ENCODE measurements at regions not wholly inside any gene's neighbourhood (a gene's known extent, or its start where the extent isn't known, plus 50 kb on each side); places are given as distances from the start of the nearest gene placed in this dataset.

DNA sequence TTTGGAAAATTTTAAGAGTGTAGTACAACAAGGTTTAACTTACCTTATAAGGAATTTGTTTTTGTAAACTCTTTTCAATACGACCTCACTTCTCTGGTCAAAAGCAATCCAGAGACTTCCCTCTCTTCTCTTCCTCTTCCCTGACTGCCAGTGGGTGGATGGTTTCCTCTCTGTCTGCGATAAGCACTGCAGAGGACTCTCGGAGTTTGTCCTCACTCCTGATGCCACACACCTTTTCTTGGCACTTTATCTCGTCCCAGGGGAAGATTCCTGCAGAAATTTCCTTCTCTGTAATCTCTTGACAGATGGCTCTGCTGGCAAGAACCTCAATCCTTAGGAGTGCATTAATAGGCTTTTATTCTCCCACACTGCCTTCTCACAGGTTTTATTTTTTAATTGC lies 641.6 kb downstream of the NR2F1-AS1 start:
- TF ChIP-seq CTCF (IDR thresholded peaks at IDR 0.05; ENCODE audit: low read depth, low read length) (no peak), POLR2A (IDR thresholded peaks at IDR 0.05; ENCODE audit: extremely low read depth, insufficient read length) (no peak)

Measured in NB4 (cell line).